ENCODE measurements at regions not wholly inside any gene's neighbourhood (a gene's known extent, or its start where the extent isn't known, plus 50 kb on each side); places are given as distances from the start of the nearest gene placed in this dataset.
A peak's percentile ranks its signal among the peaks of the same experiment; 100 is the strongest.

GRCh38 chr5:129400395-129400983 is 59.6 kb upstream of the ADAMTS19 start:
- peak; percentile 11 for DNase-seq (ENCODE audit: low spot score)

- DNase-seq (ENCODE audit: low spot score) = no peak
These were observed 54.9 kb upstream of the ADAMTS19 start for GRCh38 chr5:129405222-129405621.

- DNase-seq (ENCODE audit: low spot score) = no peak
These were observed 53.7 kb upstream of the ADAMTS19 start for GRCh38 chr5:129406440-129406839.

All from kidney tubule cell (primary cell).